SU-DHL-6 (cell line): ENCODE measurements at regions not wholly inside any gene's neighbourhood (a gene's known extent, or its start where the extent isn't known, plus 50 kb on each side); places are given as distances from the start of the nearest gene placed in this dataset.

ENCODE experiments used
- EZH2phosphoT487 ChIP-seq: fragments of 200-600 bp; sonication (generic), shearing (Covaris generic); conservative IDR thresholded peaks from 2 replicates; pipeline ENCODE4 v1.6.1; 2018; ENCODE audit warnings: mild to moderate bottlenecking, antibody characterized with exemption, low read length, moderate library complexity, mixed read lengths
- TF ChIP-seq, protein P1 (sequence below): fragments of 200-600 bp; sonication (generic); IDR thresholded peaks from one replicate; pipeline ENCODE4 v1.5.1; 2017; ENCODE audit warnings: antibody characterized with exemption, mild to moderate bottlenecking, low read length, moderate library complexity; ENCODE audit not compliant: insufficient read depth, poor library complexity, severe bottlenecking

DNA sequence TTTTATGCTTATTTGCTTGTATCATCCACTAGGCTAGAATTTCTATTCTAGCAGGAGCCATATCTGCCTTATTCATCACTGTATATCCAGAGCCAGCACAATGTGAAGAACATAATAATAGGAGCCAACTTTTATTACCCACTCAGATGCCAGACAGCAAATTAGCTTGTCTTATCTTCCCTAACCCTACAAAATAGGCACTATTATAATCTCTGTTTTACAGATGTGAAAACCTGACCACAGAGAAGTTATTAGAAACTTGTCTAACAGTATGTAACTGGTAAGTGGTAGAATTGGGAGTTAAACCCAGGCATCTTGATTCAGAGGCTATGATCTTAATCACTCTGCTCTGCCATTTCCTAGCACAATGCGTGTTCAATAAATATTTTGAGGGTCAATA, 579.5 kb downstream of the CAAP1 start:
- TF ChIP-seq, protein P1, sequence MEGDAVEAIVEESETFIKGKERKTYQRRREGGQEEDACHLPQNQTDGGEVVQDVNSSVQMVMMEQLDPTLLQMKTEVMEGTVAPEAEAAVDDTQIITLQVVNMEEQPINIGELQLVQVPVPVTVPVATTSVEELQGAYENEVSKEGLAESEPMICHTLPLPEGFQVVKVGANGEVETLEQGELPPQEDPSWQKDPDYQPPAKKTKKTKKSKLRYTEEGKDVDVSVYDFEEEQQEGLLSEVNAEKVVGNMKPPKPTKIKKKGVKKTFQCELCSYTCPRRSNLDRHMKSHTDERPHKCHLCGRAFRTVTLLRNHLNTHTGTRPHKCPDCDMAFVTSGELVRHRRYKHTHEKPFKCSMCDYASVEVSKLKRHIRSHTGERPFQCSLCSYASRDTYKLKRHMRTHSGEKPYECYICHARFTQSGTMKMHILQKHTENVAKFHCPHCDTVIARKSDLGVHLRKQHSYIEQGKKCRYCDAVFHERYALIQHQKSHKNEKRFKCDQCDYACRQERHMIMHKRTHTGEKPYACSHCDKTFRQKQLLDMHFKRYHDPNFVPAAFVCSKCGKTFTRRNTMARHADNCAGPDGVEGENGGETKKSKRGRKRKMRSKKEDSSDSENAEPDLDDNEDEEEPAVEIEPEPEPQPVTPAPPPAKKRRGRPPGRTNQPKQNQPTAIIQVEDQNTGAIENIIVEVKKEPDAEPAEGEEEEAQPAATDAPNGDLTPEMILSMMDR = no peak
- TF ChIP-seq EZH2phosphoT487 = no peak
